NB4 (cell line): ENCODE measurements at regions not wholly inside any gene's neighbourhood (a gene's known extent, or its start where the extent isn't known, plus 50 kb on each side); places are given as distances from the start of the nearest gene placed in this dataset.

ENCODE experiments used
- DNase-seq: peaks from one replicate; pipeline ENCODE4 v3.0.0; 2010; ENCODE audit warnings: low read depth
- H3K4me3 ChIP-seq: one replicate; pipeline ENCODE4 v1.5.1; 2011; ENCODE audit warnings: mild to moderate bottlenecking, low read depth, low read length, moderate library complexity
- MYC ChIP-seq: IDR thresholded peaks from 2 replicates; pipeline ENCODE4 v1.6.1; 2011; ENCODE audit warnings: low read depth, low read length
- POLR2A ChIP-seq: IDR thresholded peaks from 2 replicates; pipeline ENCODE4 v1.6.1; 2011; ENCODE audit warnings: mild to moderate bottlenecking; ENCODE audit not compliant: insufficient read length; ENCODE audit errors: extremely low read depth
- TF ChIP-seq, protein P1 (sequence below): IDR thresholded peaks from 2 replicates; pipeline ENCODE4 v1.6.1; 2011; ENCODE audit warnings: low read depth, low read length
- TF ChIP-seq, protein P2 (sequence below): IDR thresholded peaks from one replicate; pipeline ENCODE4 v1.5.1; 2012; ENCODE audit warnings: low read depth, low read length

DNA sequence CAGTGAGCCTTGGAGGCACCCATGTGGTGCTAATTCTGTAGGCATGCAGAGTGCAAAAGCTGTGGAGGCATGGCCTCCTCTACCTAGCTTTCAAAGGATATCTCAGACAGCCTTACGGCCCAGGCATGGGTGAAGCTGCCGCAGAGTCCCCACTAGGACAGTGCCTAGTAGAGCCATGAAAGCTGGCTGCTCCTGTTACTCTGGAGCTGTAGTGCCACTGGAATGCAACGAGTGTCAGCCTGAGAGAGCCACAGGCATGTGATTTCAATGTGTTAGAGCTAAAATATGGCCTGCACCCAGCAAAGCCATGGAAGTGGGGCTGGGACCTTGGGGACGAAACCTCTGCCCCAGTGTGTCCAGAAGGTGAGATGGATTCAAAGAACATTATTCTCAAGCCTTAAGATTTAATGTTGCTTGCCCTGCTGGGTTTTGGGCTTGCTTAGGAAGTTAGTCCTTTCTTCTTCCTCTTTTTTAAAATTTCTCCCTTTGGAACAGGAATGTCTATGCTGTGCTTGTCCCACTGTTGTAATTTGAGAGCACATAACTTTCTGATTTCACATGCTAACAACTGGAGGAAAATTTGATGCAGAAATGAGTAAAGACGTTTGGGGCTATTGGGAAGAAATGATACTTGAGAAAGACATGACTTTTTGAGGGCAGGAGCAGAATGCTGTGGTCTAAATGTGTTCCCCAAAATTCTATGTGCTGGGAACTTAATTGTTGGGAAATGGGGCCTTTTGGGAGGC, 298.4 kb downstream of the PSAT1 start:
- DNase-seq: no peak
- no peak for TF ChIP-seq MYC
- no peak for TF ChIP-seq POLR2A
- TF ChIP-seq, protein P1, sequence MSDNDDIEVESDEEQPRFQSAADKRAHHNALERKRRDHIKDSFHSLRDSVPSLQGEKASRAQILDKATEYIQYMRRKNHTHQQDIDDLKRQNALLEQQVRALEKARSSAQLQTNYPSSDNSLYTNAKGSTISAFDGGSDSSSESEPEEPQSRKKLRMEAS: no peak
- TF ChIP-seq, protein P2, sequence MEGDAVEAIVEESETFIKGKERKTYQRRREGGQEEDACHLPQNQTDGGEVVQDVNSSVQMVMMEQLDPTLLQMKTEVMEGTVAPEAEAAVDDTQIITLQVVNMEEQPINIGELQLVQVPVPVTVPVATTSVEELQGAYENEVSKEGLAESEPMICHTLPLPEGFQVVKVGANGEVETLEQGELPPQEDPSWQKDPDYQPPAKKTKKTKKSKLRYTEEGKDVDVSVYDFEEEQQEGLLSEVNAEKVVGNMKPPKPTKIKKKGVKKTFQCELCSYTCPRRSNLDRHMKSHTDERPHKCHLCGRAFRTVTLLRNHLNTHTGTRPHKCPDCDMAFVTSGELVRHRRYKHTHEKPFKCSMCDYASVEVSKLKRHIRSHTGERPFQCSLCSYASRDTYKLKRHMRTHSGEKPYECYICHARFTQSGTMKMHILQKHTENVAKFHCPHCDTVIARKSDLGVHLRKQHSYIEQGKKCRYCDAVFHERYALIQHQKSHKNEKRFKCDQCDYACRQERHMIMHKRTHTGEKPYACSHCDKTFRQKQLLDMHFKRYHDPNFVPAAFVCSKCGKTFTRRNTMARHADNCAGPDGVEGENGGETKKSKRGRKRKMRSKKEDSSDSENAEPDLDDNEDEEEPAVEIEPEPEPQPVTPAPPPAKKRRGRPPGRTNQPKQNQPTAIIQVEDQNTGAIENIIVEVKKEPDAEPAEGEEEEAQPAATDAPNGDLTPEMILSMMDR: no peak

DNA sequence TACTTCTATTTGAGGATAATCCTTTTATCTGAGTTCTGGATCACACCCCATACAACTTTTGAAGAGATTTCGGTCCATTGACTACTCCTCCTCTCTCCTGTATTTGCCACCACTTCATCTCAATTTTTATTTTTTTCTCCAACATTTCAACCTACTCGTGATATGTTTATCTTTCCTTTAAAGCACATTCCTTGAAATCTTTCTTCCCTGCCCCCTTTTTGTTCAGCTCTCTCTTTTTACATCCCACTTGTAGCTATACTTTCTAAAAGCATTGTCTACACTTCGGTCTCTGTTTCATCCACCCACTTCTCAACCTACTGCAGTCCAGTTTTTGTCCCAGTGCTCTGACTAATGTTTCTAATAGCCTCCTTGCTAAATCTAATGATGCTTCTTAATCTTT, 299.4 kb downstream of the PSAT1 start:
- no peak for DNase-seq
- TF ChIP-seq, protein P2: no peak
- TF ChIP-seq MYC (no peak), POLR2A (no peak)
- TF ChIP-seq, protein P1: no peak
- no peak overlapping the region for H3K4me3 ChIP-seq

More for the DNA sequence above, 298.4 kb downstream of the PSAT1 start:
- H3K4me3 ChIP-seq: no peak overlapping the region

DNA sequence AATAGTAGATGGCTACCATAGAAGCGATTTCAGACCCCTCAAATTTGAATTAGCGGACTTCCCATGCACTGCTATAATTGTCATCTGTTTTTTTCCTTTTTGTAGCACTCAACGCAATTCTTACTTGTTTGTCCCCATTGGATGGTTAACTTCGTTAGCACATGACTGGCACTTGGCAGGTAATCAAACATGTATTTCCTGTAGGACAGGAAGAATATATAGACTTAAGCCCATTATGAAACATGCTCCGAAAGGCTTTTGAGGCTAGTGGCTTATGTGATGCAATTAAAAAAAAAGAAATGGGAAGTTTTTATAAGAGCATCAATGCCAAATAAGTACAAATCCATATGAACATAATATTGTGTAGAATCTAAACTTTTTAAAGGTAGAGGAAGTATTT, 301.2 kb downstream of the PSAT1 start:
- H3K4me3 ChIP-seq: no peak overlapping the region
- no peak for DNase-seq
- TF ChIP-seq MYC (no peak), POLR2A (no peak)
- TF ChIP-seq, protein P2: no peak

DNA sequence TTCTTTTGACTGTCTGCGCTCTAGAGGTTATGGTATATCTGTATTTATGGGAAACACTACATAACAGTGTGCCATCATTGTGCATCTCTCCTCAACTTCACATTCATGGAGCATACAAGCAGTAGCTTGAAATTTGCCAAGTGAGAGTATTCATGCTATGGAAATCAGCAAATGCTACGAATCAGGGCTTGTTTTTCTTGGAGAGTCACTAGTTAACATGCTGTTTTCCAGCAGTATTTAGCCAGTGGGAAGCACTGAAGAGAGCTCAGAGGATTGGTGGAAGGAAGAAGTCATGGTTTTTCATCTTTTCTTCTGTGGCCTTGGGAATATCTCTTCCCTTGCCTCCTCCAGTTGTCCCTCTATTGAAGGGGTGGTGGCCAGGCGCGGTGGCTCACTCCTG, 303.0 kb downstream of the PSAT1 start:
- no peak for DNase-seq
- H3K4me3 ChIP-seq: no peak overlapping the region
- TF ChIP-seq, protein P2: no peak
- TF ChIP-seq MYC (no peak), POLR2A (no peak)
- TF ChIP-seq, protein P1: no peak

DNA sequence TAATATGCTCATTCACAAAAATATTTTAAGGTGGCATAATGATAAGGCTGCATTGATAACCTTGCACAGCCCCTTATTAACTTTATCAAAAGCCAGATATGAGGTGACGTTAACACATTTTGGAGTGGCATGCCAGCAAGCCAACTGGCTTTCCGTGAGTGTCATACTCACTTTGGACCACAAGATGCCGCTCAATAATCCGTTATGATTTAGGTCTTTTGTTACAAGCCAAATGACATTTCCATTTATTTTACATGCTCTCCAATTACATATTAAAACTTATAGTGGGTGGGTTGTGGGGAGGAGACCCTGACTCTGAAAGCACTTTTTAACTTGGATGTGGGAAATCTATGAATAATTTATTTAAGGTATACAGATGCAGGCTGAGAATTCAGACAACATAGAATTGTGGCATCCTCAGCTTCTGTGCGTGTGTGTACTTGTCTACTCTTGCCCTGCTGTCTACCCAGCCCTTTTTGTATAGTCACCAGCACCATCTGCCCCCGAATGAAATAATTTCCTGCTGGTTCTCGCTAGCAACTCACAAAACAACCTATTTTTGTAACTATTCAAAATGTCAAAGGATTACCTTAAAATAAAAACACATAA, 305.1 kb downstream of the PSAT1 start:
- H3K4me3 ChIP-seq: no peak overlapping the region
- TF ChIP-seq, protein P1: no peak
- TF ChIP-seq, protein P2: peak; percentile 66
- peak; percentile 39 for DNase-seq
